HCT116 (cell line): ENCODE measurements at regions not wholly inside any gene's neighbourhood (a gene's known extent, or its start where the extent isn't known, plus 50 kb on each side); places are given as distances from the start of the nearest gene placed in this dataset.

ENCODE experiments used
- ATAC-seq: fragments of 200-7000 bp; cut with Tn5 transposase; 2 replicates; pipeline ENCODE4 v1.9.1; 2020; ENCODE audit warnings: mild to moderate bottlenecking, moderate library complexity
- BruUV-seq: library from RNA; stranded (reverse); fragments of 400-500 nt; replicated peaks from 2 replicates; lab custom pipeline; 2021; lab: Mats Ljungman, UMichigan
- CTCF ChIA-PET: fragments of 300-600 bp; sonication (Branson Sonifier 250); formaldehyde crosslinking; loops from one replicate; lab custom pipeline; 2021; ENCODE audit warnings: antibody characterized with exemption; lab: Charles Lee
- POLR2A ChIA-PET: fragments of 300-600, 350-600 bp; sonication (Branson Sonifier 250); formaldehyde crosslinking; loops from one replicate; lab custom pipeline; 2021; ENCODE audit warnings: antibody characterized with exemption; lab: Charles Lee
- RAD21 ChIA-PET, 2 experiments: fragments of 300-600 bp; sonication (Branson Sonifier 250); formaldehyde crosslinking; loops; one replicate each; lab custom pipeline; 2023; ENCODE audit warnings: low total read pairs in 2 of 2; ENCODE audit not compliant: uncharacterized antibody in 2 of 2, unreplicated experiment in 2 of 2, low non-redundant PET in 1 of 2; lab: Charles Lee
- DNase-seq: peaks from one replicate; pipeline ENCODE4 v3.0.0-alpha.2; 2010; ENCODE audit warnings: low read depth, low spot score
- H2AFZ ChIP-seq: fragments of 200-600 bp; shearing (Covaris generic), sonication (generic); 2 replicates; pipeline ENCODE4 v1.6.1; 2017; ENCODE audit warnings: low read depth, mixed run types, mixed read lengths, antibody characterized with exemption, low read length; ENCODE audit not compliant: poor library complexity, severe bottlenecking
- H3K27ac ChIP-seq: 2 replicates; pipeline ENCODE4 v1.5.1; 2012; ENCODE audit warnings: low read depth, low read length
- H3K27me3 ChIP-seq: fragments of 200-600 bp; sonication (generic); 2 replicates; pipeline ENCODE4 v1.6.1; 2016; ENCODE audit warnings: mixed run types, low read length, mixed read lengths; ENCODE audit not compliant: insufficient read depth
- H3K36me3 ChIP-seq, 2 experiments: fragments of 200-500 bp in 1 of 2; fragments of 200-600 bp in 1 of 2; sonication (Bioruptor generic) in 1 of 2; sonication (generic) in 1 of 2; 2 replicates each; pipeline versions ENCODE4 v1.5.1 to v1.6.1; 2014 to 2016; ENCODE audit warnings: low read length in 2 of 2, inconsistent platforms in 1 of 2, mixed read lengths in 1 of 2, mixed run types in 1 of 2; ENCODE audit not compliant: insufficient read depth in 2 of 2, control insufficient read depth in 1 of 2
- H3K4me1 ChIP-seq, 2 experiments: fragments of 200-600 bp in 1 of 2; sonication (generic) in 1 of 2; 2 replicates each; pipeline versions ENCODE4 v1.5.1 to v1.6.1; 2012 to 2017; ENCODE audit warnings: low read length in 2 of 2, inconsistent platforms in 1 of 2, mild to moderate bottlenecking in 1 of 2, mixed read lengths in 1 of 2, mixed run types in 1 of 2, moderate library complexity in 1 of 2; ENCODE audit not compliant: insufficient read depth in 2 of 2, control insufficient read depth in 1 of 2
- H3K4me2 ChIP-seq: fragments of 200-600 bp; sonication (generic); 2 replicates; pipeline ENCODE4 v1.6.1; 2017; ENCODE audit warnings: mixed run types, low read length, mixed read lengths
- H3K4me3 ChIP-seq, 2 experiments: fragments of 200-600 bp in 1 of 2; sonication (generic) in 1 of 2; replicated peaks in 1 of 2; 2 replicates each; pipeline ENCODE4 v1.5.1; 2011 to 2016; ENCODE audit warnings: low read length in 2 of 2, control low read depth in 1 of 2, low read depth in 1 of 2, mild to moderate bottlenecking in 1 of 2, mixed read lengths in 1 of 2, mixed run types in 1 of 2
- H3K79me2 ChIP-seq: fragments of 200-600 bp; sonication (generic); 2 replicates; pipeline ENCODE4 v1.6.1; 2017; ENCODE audit warnings: mild to moderate bottlenecking, mixed run types, low read length, moderate library complexity, mixed read lengths; ENCODE audit not compliant: insufficient read depth
- H3K9ac ChIP-seq: fragments of 200-600 bp; sonication (generic); 2 replicates; pipeline ENCODE4 v1.6.1; 2016; ENCODE audit warnings: low read length, mixed read lengths
- H3K9me2 ChIP-seq: fragments of 200-600 bp; sonication (generic), shearing (Covaris generic); 2 replicates; pipeline ENCODE4 v1.6.1; 2017; ENCODE audit warnings: mixed run types, mild to moderate bottlenecking, moderate library complexity; ENCODE audit not compliant: insufficient read depth
- H3K9me3 ChIP-seq, 2 experiments: fragments of 200-500 bp in 1 of 2; fragments of 200-600 bp in 1 of 2; sonication (Bioruptor generic) in 1 of 2; sonication (generic) in 1 of 2; 2 replicates each; pipeline ENCODE4 v1.6.1; 2014 to 2017; ENCODE audit warnings: low read length in 2 of 2, mixed read lengths in 2 of 2, inconsistent platforms in 1 of 2, low read depth in 1 of 2, mild to moderate bottlenecking in 1 of 2, mixed run types in 1 of 2, moderate library complexity in 1 of 2; ENCODE audit not compliant: control insufficient read depth in 1 of 2, insufficient read depth in 1 of 2
- H4K20me1 ChIP-seq: fragments of 200-600 bp; sonication (generic), shearing (Covaris generic); 2 replicates; pipeline ENCODE4 v1.6.1; 2017; ENCODE audit warnings: mixed run types, mild to moderate bottlenecking, moderate library complexity; ENCODE audit not compliant: insufficient read depth
- CEBPB ChIP-seq: IDR thresholded peaks from 2 replicates; pipeline ENCODE4 v1.6.1; 2012; ENCODE audit warnings: low read depth
- CTCF ChIP-seq, 3 experiments: fragments of 200-600 bp in 1 of 3; sonication (generic) in 1 of 3; IDR thresholded peaks in 2 of 3; conservative IDR thresholded peaks in 1 of 3; 2 replicates each; pipeline ENCODE4 v1.5.1; 2012 to 2017; ENCODE audit warnings: low read depth in 2 of 3, low read length in 2 of 3, antibody characterized with exemption in 1 of 3, borderline replicate concordance in 1 of 3, control low read depth in 1 of 3, mild to moderate bottlenecking in 1 of 3, mixed read lengths in 1 of 3, mixed run types in 1 of 3, moderate library complexity in 1 of 3; ENCODE audit not compliant: insufficient read depth in 1 of 3
- ELF1 ChIP-seq: IDR thresholded peaks from 2 replicates; pipeline ENCODE4 v1.6.1; 2012; ENCODE audit warnings: low read depth, borderline replicate concordance
- EZH2 ChIP-seq: fragments of 200-600 bp; sonication (generic); IDR thresholded peaks from 2 replicates; pipeline ENCODE4 v1.6.1; 2017; ENCODE audit warnings: antibody characterized with exemption, mixed run types
- FOSL1 ChIP-seq: IDR thresholded peaks from 2 replicates; pipeline ENCODE4 v1.6.1; 2012; ENCODE audit warnings: low read depth
- JUND ChIP-seq: IDR thresholded peaks from 2 replicates; pipeline ENCODE4 v1.6.1; 2012
- MAX ChIP-seq: IDR thresholded peaks from 2 replicates; pipeline ENCODE4 v1.6.1; 2012
- POLR2AphosphoS5 ChIP-seq: IDR thresholded peaks from 2 replicates; pipeline ENCODE4 v1.6.1; 2011; ENCODE audit warnings: mild to moderate bottlenecking, low read depth, low read length, moderate library complexity
- RAD21 ChIP-seq: IDR thresholded peaks from 2 replicates; pipeline ENCODE4 v1.6.1; 2012; ENCODE audit warnings: low read depth, mild to moderate bottlenecking
- SIN3A ChIP-seq: IDR thresholded peaks from 2 replicates; pipeline ENCODE4 v1.6.1; 2012; ENCODE audit warnings: low read depth
- SRF ChIP-seq: IDR thresholded peaks from 2 replicates; pipeline ENCODE4 v1.6.1; 2012; ENCODE audit warnings: low read depth
- TCF7L2 ChIP-seq: IDR thresholded peaks from 2 replicates; pipeline ENCODE4 v1.7.0; 2011; ENCODE audit warnings: borderline replicate concordance, inconsistent platforms; ENCODE audit not compliant: insufficient read depth, insufficient read length; ENCODE audit errors: extremely low read depth
- ZFX ChIP-seq: fragments of 450-650 bp; IDR thresholded peaks from 2 replicates; pipeline ENCODE4 v1.6.1; 2017
- ZNF274 ChIP-seq: fragments of 200-500 bp; sonication (Bioruptor generic); IDR thresholded peaks from 2 replicates; pipeline ENCODE4 v1.6.1; 2014; ENCODE audit warnings: mild to moderate bottlenecking, low read depth, low read length, inconsistent platforms
- intact Hi-C: fragments of 100-400 bp; cut with micrococcal nuclease; formaldehyde crosslinking; loops from 2 replicates; pipeline ENCODE4 v1.10.0; 2022
- TF ChIP-seq, protein P1 (sequence below): IDR thresholded peaks from 2 replicates; pipeline ENCODE4 v1.6.1; 2012
- TF ChIP-seq, protein P2 (sequence below): IDR thresholded peaks from 2 replicates; pipeline ENCODE4 v1.6.1; 2011; ENCODE audit warnings: mild to moderate bottlenecking, low read length, moderate library complexity; ENCODE audit not compliant: insufficient replicate concordance; ENCODE audit errors: extremely low read depth

DNA sequence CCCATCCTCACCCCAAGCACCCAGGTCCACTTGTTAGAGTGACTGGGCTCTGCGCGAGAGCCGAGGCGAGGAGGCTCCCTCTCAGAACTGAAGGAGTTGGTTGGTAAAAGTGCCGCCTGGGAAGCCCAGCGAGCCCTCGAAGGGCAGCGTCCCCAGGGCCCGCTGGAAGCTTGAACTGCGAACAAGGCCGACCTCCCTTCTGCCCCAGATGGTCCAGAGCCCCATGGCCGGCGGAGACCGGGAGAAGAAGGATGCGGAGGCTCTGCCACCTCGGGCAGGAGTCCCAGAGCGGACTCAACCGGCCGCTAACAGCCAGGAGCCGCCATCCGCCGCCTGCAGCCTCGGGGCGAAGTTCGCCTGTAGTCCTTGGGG lies 116.3 kb upstream of the TEX13C start:
- no peak overlapping the region for H3K4me3 ChIP-seq
- no peak for DNase-seq
- no peaks in the 10 kb centered on the region for H3K36me3 ChIP-seq
- no peak overlapping the region for H3K4me2 ChIP-seq
- no peaks in the 10 kb centered on the region for H3K9me3 ChIP-seq
- H2AFZ ChIP-seq, result no peak overlapping the region
- H3K79me2 ChIP-seq, result no peaks in the 10 kb centered on the region
- BruUV-seq, result no TSS peak
- no peak for TF ChIP-seq ZFX
- TF ChIP-seq MAX, result no peak
- TF ChIP-seq ELF1, result no peak
- TF ChIP-seq CEBPB, result no peak
- no peak for TF ChIP-seq TCF7L2
- TF ChIP-seq JUND, result no peak
- no peak for TF ChIP-seq FOSL1
- TF ChIP-seq, protein P1, sequence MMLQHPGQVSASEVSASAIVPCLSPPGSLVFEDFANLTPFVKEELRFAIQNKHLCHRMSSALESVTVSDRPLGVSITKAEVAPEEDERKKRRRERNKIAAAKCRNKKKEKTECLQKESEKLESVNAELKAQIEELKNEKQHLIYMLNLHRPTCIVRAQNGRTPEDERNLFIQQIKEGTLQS, result no peak
- TF ChIP-seq ZNF274, result no peak
- TF ChIP-seq, protein P2, sequence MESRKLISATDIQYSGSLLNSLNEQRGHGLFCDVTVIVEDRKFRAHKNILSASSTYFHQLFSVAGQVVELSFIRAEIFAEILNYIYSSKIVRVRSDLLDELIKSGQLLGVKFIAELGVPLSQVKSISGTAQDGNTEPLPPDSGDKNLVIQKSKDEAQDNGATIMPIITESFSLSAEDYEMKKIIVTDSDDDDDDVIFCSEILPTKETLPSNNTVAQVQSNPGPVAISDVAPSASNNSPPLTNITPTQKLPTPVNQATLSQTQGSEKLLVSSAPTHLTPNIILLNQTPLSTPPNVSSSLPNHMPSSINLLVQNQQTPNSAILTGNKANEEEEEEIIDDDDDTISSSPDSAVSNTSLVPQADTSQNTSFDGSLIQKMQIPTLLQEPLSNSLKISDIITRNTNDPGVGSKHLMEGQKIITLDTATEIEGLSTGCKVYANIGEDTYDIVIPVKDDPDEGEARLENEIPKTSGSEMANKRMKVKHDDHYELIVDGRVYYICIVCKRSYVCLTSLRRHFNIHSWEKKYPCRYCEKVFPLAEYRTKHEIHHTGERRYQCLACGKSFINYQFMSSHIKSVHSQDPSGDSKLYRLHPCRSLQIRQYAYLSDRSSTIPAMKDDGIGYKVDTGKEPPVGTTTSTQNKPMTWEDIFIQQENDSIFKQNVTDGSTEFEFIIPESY, result no peak
- TF ChIP-seq EZH2, result no peak
- TF ChIP-seq SRF, result no peak
- TF ChIP-seq CTCF (IDR thresholded peaks at IDR 0.05 in 2 of 3, conservative IDR thresholded peaks at IDR 0.05 in 1 of 3; ENCODE audit: borderline replicate concordance in 1 of 3, insufficient read depth in 1 of 3, low read depth in 2 of 3, low read length in 2 of 3), result no peak
- no peak for TF ChIP-seq SIN3A
- no peak for TF ChIP-seq RAD21
- TF ChIP-seq POLR2AphosphoS5, result no peak
- no peak overlapping the region for H3K27ac ChIP-seq
- no peaks in the 10 kb centered on the region for H4K20me1 ChIP-seq
- H3K9me2 ChIP-seq, result no peaks in the 10 kb centered on the region
- ChIA-PET POLR2A (no interaction called here), RAD21 (no interaction called here), CTCF (no interaction called here)
- H3K9ac ChIP-seq, result no peak overlapping the region
- no peaks in the 10 kb centered on the region for H3K27me3 ChIP-seq
- no peaks in the 10 kb centered on the region for H3K4me1 ChIP-seq
- no peak for ATAC-seq
- intact Hi-C loops, result no loop called here
